ENCODE measurements at regions not wholly inside any gene's neighbourhood (a gene's known extent, or its start where the extent isn't known, plus 50 kb on each side); places are given as distances from the start of the nearest gene placed in this dataset.

- no peaks in the 10 kb centered on the region for H3K27me3 ChIP-seq (replicated peaks; ENCODE audit: insufficient read depth)
- H3K4me2 ChIP-seq (ENCODE audit: unreplicated experiment): peak overlapping the region; percentile 6
- peaks cover 17% of the 10 kb centered on the region for H3F3A ChIP-seq (ENCODE audit: insufficient read depth)
- in situ Hi-C loops (cut with MboI): no loop called here
- H3K9me2 ChIP-seq (ENCODE audit: insufficient read depth): 0 out of 2 replicates have a peak, but pooled peaks cover 3% of the 10 kb centered on the region
- TF ChIP-seq EZH2 (IDR thresholded peaks at IDR 0.05; ENCODE audit: insufficient read depth, poor library complexity, severe bottlenecking) (no peak), EZH2phosphoT487 (IDR thresholded peaks at IDR 0.05; ENCODE audit: insufficient read depth, low read depth) (no peak)
- no peak overlapping the region for H3K9ac ChIP-seq
- no peaks in the 10 kb centered on the region for H3K36me3 ChIP-seq (ENCODE audit: low read depth)
- 0 to 13% methylated on average over 2 of the region's 2 CpGs for WGBS, 2 experiments (ENCODE audit: low coverage in 1 of 2, low lambda C conversion rate in 2 of 2, missing lambda C conversion rate in 2 of 2)
- no peaks in the 10 kb centered on the region for H4K20me1 ChIP-seq (ENCODE audit: insufficient read depth)
- peaks cover 29% of the 10 kb centered on the region for H3K4me1 ChIP-seq (ENCODE audit: insufficient read depth)
- no peak overlapping the region for H2AFZ ChIP-seq
- H3K27ac ChIP-seq: no peak overlapping the region
- no peak overlapping the region for H3K4me3 ChIP-seq
- no peaks in the 10 kb centered on the region for H3K79me2 ChIP-seq (ENCODE audit: insufficient read depth)
- H3K9me3 ChIP-seq (ENCODE audit: low read depth): no peaks in the 10 kb centered on the region
- peak; percentile 85 for DNase-seq
These were observed 90.6 kb upstream of the OSMR start for GRCh38 chr5:38755181-38755580.

DNA sequence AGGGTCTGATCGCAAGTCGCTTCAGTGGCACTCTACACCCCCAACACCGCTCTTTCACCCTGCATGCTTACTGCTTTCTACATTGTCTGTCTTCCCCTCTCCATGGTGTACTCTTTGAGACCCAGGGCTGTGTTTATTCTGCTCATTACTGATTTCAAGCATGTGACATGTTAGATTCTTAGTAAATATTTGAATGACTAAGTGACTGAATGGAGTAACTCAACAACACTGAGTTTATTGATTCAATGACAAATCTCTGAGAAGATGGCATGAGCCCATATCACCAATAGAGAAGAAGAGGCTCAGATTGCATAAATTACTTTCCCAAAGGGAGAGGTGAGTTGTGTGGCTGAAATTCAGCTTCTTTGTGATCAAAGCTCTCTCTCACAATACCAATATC lies 89.7 kb upstream of the OSMR start:
- H3K4me2 ChIP-seq (ENCODE audit: unreplicated experiment): no peak overlapping the region
- peaks cover 17% of the 10 kb centered on the region for H3F3A ChIP-seq (ENCODE audit: insufficient read depth)
- no peaks in the 10 kb centered on the region for H4K20me1 ChIP-seq (ENCODE audit: insufficient read depth)
- in situ Hi-C loops (cut with MboI): no loop called here
- H3K9ac ChIP-seq: no peak overlapping the region
- no peak overlapping the region for H3K4me3 ChIP-seq
- H3K9me3 ChIP-seq (ENCODE audit: low read depth): no peaks in the 10 kb centered on the region
- H3K4me1 ChIP-seq (ENCODE audit: insufficient read depth): peaks cover 29% of the 10 kb centered on the region
- H3K27me3 ChIP-seq (replicated peaks; ENCODE audit: insufficient read depth): no peaks in the 10 kb centered on the region
- H3K36me3 ChIP-seq (ENCODE audit: low read depth): no peaks in the 10 kb centered on the region
- H3K79me2 ChIP-seq (ENCODE audit: insufficient read depth): no peaks in the 10 kb centered on the region
- no peak for TF ChIP-seq EZH2phosphoT487 (IDR thresholded peaks at IDR 0.05; ENCODE audit: insufficient read depth, low read depth)
- TF ChIP-seq EZH2 (IDR thresholded peaks at IDR 0.05; ENCODE audit: insufficient read depth, poor library complexity, severe bottlenecking): no peak
- 0 out of 2 replicates have a peak, but pooled peaks cover 3% of the 10 kb centered on the region for H3K9me2 ChIP-seq (ENCODE audit: insufficient read depth)
- H2AFZ ChIP-seq: no peak overlapping the region
- no peak overlapping the region for H3K27ac ChIP-seq
- peak; percentile 20 for DNase-seq
- WGBS, 2 experiments (ENCODE audit: low coverage in 1 of 2, low lambda C conversion rate in 2 of 2, missing lambda C conversion rate in 2 of 2): 97 to 100% methylated on average over 3 of the region's 3 CpGs

DNA sequence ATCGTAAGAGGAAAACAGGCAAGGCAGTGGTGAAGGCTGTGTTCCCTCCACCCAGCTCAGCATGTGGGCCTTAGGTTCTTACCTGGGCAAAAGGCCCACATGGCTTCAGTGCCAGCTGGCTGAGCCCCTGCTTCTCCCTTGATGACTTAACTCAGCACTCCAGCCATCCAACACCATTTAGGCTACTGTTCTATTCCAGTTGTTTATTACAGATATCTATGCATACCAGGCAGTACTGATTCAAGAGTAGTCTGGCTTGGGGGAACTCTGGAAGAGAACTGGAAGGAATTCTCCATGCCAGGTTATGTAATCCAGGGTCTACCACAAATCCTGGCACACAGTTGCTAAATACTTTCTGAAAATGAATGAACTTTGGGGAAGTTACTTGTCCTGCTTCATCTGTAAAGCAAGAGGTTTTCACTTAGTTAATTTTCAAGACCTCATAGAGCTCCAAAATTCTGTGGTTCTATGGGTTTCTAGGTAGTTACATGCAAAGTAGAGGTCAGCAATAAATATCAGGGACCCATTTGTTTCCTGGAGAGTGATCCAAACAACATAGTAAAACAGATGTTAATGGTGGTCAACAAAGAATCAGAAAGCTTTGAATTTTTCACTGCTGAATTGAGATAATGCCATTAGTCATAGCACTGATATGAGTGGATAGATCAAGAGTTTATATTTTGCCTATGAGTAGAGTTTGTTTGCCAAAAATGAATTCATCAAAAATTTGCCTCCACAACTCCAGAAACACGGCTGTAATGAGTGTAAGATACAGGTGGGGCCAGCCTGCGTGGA lies 88.2 kb upstream of the OSMR start:
- Histone ChIP-seq H3K4me2 (ENCODE audit: unreplicated experiment) (no peak overlapping the region), H2AFZ (no peak overlapping the region), H3F3A (ENCODE audit: insufficient read depth) (peaks cover 17% of the 10 kb centered on the region), H3K9me2 (ENCODE audit: insufficient read depth) (0 out of 2 replicates have a peak, but pooled peaks cover 3% of the 10 kb centered on the region), H4K20me1 (ENCODE audit: insufficient read depth) (no peaks in the 10 kb centered on the region), H3K4me1 (ENCODE audit: insufficient read depth) (peaks cover 23% of the 10 kb centered on the region), H3K79me2 (ENCODE audit: insufficient read depth) (no peaks in the 10 kb centered on the region), H3K9ac (no peak overlapping the region), H3K27ac (no peak overlapping the region), H3K4me3 (no peak overlapping the region), H3K36me3 (ENCODE audit: low read depth) (no peaks in the 10 kb centered on the region), H3K27me3 (replicated peaks; ENCODE audit: insufficient read depth) (no peaks in the 10 kb centered on the region), H3K9me3 (ENCODE audit: low read depth) (no peaks in the 10 kb centered on the region)
- in situ Hi-C loops (cut with MboI): no loop called here
- TF ChIP-seq EZH2phosphoT487 (IDR thresholded peaks at IDR 0.05; ENCODE audit: insufficient read depth, low read depth) (no peak), EZH2 (IDR thresholded peaks at IDR 0.05; ENCODE audit: insufficient read depth, poor library complexity, severe bottlenecking) (no peak)
- 87 to 92% methylated on average over 3 of the region's 3 CpGs for WGBS, 2 experiments (ENCODE audit: low coverage in 1 of 2, low lambda C conversion rate in 2 of 2, missing lambda C conversion rate in 2 of 2)
- no peak for DNase-seq

DNA sequence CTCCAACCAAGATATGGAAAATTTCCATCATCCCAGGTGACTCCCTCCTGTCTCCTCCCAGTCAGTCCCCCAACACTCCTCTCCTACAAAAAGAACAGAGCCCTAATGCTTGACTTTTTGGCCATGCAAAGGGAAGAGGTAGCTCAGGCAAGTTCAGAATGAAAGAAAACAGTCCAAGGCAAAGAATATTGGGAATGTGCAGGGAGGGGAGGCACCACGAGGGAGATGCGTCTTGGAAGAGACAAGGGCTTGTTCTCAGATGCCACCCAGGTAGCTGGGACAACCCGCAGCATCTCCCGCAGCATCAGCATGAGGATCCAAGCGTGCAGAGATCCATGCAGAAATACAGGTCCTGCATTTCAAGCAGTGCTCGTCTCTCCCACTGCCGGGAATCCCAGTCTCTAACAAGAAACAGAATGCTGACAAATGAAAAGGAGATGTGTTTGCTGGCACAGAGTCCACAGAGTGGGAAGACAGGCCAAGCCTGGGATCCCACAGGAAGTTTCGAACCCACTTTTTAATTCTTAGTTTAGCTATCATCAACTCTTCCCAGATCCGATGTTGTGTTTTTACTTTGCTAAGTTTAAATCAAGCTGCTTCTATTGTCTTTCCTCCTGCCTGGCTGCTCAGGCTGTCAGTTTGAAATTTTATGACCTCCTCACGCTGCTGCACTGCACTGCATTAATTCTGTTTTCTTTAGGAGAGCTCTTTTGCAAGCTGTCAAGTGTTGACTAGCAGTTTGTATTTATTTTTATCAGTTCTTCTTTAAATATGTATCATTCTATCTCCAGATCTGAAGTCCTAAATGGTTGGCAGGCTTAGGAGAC lies 86.8 kb upstream of the OSMR start:
- peak overlapping the region; percentile 35 for H3K4me2 ChIP-seq (ENCODE audit: unreplicated experiment)
- H3K9ac ChIP-seq: no peak overlapping the region
- no peak overlapping the region for H3K4me3 ChIP-seq
- no peak for TF ChIP-seq EZH2 (IDR thresholded peaks at IDR 0.05; ENCODE audit: insufficient read depth, poor library complexity, severe bottlenecking)
- no peak for TF ChIP-seq EZH2phosphoT487 (IDR thresholded peaks at IDR 0.05; ENCODE audit: insufficient read depth, low read depth)
- H3F3A ChIP-seq (ENCODE audit: insufficient read depth): peaks cover 17% of the 10 kb centered on the region
- peaks cover 21% of the 10 kb centered on the region for H3K4me1 ChIP-seq (ENCODE audit: insufficient read depth)
- H3K79me2 ChIP-seq (ENCODE audit: insufficient read depth): no peaks in the 10 kb centered on the region
- 0 out of 2 replicates have a peak, but pooled peaks cover 3% of the 10 kb centered on the region for H3K9me2 ChIP-seq (ENCODE audit: insufficient read depth)
- H3K36me3 ChIP-seq (ENCODE audit: low read depth): no peaks in the 10 kb centered on the region
- H3K9me3 ChIP-seq (ENCODE audit: low read depth): no peaks in the 10 kb centered on the region
- peak overlapping the region; percentile 24; the same call in 1 of the 2 replicates for H2AFZ ChIP-seq
- peak; percentile 17 for DNase-seq
- no peaks in the 10 kb centered on the region for H3K27me3 ChIP-seq (replicated peaks; ENCODE audit: insufficient read depth)
- WGBS, 2 experiments (ENCODE audit: low coverage in 1 of 2, low lambda C conversion rate in 2 of 2, missing lambda C conversion rate in 2 of 2): 10 to 12% methylated on average over 10 of the region's 10 CpGs
- H4K20me1 ChIP-seq (ENCODE audit: insufficient read depth): no peaks in the 10 kb centered on the region
- H3K27ac ChIP-seq: no peak overlapping the region
- in situ Hi-C loops (cut with MboI): no loop called here
